ENCODE measurements at regions not wholly inside any gene's neighbourhood (a gene's known extent, or its start where the extent isn't known, plus 50 kb on each side); places are given as distances from the start of the nearest gene placed in this dataset.

DNA sequence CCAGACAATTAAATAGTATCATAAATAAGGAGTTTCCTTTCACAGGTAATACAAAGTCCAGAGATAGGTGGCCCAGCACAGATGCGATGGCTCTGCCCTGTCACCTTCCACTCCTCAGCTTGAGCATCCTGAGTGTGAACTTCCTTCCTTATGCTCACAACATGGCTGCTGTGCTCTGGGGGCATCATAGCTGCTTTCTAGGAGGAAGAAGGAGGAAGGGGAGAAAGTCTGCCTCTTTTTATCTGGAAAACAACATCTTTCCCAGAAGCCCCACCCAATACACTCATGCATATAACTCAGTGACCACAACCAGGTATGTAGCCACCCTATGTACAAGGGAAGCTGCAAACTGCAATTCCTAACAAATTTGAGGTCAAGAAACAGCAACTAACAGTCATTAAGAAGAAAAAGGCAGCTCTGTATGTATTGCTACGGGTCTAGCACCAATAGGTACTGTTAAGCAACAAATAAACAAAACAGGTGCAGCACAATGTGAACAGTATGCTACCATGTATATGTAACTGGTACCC is 201.2 kb upstream of the UBL3 start:
- TF ChIP-seq GABPA (IDR thresholded peaks at IDR 0.05; ENCODE audit: low read depth), result no peak
- no peak for TF ChIP-seq MXI1 (IDR thresholded peaks at IDR 0.05; ENCODE audit: low read depth, low read length)
- no peak for TF ChIP-seq TAF1 (IDR thresholded peaks at IDR 0.05; ENCODE audit: borderline replicate concordance, low read depth, low read length)

Measured in SK-N-SH (cell line).